Bone marrow (tissue), 2 donors: ENCODE measurements at regions not wholly inside any gene's neighbourhood (a gene's known extent, or its start where the extent isn't known, plus 50 kb on each side); places are given as distances from the start of the nearest gene placed in this dataset.
"Not testable (repeated sequence)": the region's sequence is repeated elsewhere in the genome, so short reads cannot be mapped to it uniquely, and the experiment has no call there.

Source experiments
- DNase-seq, 2 donors: peaks; one replicate each; lab custom pipeline; 2025; lab: John Stamatoyannopoulos, UW

DNA sequence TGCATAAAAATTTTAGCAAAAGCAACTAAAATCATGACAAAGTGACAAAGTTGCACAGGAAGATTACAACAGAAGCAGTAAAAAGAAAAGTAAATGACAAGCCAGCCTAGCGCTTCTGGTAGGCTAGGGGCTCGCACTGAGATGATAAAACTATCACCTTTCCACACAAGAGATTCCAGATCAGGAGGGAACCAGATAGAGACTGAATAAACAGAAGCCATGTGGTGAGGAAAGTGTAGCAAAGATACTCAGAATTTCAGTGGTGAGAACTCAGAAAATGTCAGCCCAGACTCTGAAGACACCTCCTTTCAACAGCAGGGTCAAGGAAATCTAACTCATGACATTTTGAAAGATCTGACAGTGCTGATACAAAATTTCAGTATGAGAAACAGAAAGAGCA, 77.4 kb upstream of the DNAJC10 start:
- no peak for DNase-seq

DNA sequence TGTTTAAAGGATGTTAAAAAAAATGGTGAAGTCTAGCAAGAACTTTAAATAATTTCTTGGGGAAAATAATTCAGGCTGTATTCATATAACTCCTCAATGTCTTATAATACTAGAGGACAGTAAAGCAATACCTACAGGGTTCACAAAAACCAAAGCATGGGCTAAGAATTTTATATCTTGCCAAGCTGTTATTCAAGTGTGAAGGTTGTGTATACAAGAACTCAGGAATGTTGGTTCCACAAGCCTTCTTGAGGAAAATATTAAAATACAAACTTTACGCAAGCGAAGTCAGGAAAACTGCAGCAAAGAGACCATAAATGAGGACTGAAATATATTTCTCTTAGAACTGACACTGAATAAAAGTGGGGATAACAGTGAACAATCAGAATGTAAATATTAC, 76.1 kb upstream of the DNAJC10 start:
- no peak for DNase-seq

DNA sequence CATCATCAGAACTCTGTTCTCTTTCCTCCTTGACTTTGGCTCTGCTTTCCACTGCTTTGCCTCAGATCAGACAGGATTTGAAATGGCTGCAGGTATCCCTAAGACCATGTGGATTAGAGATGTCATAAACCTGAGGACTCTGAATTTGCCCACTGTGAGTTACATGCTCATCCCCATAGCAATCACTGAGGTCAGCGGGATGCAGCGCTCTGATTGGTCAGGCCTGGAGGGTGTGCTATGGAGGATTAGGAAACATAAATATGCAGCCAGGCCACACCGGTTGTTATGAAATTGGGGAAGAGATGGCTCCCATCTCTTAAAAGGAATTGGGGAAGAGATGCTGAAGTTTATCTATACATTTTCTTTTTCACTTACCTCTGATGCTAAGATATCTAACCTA, 73.7 kb upstream of the DNAJC10 start:
- DNase-seq, result no peak

DNA sequence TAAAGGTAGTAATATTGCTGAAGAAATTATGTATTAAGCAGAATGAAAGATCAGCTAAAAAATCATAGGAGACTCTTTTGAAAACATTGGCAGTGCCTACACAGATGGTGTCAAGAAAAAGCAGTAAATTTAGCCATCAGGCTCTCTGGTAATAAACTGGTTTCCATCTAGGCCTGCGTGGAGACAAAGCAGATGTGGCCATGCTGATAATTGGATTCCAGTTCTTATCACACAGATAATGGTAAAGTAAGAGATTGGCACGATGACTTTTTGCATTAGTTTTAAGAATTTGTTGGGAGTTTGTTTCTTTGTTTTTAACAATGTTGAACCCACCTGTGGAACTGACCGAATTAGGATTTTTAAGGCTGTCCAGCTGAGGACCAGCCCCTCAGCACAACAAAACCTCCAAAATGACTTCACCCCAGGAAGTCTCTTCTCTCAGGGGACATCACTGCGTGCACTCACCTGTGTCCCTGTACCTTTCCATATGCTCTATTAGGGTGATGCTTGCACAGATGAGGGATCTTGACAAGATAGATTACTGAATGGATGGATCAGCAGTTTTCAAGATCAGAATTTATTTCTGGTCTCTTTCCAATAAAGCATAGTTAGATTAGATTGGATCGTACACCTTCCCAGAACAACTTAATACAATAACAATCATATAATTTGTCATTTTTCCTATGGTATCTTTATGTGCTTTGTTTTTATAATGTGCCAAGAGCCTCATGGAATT, 69.1 kb upstream of the DNAJC10 start:
- DNase-seq, result no peak

DNA sequence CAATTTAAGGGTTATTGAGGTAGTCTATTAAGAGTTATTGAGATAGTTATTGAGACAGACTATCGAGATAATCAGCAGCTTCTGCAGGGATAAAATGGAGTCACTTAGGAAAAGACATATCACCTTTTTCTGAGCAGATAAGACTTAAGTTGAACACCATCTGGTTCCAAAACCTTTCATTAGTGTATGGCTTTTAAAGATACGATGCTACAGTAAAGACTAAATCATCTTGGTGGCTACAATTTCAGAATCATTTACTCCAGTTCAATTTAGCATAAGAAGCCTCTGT, 68.6 kb upstream of the DNAJC10 start:
- no peak for DNase-seq

DNA sequence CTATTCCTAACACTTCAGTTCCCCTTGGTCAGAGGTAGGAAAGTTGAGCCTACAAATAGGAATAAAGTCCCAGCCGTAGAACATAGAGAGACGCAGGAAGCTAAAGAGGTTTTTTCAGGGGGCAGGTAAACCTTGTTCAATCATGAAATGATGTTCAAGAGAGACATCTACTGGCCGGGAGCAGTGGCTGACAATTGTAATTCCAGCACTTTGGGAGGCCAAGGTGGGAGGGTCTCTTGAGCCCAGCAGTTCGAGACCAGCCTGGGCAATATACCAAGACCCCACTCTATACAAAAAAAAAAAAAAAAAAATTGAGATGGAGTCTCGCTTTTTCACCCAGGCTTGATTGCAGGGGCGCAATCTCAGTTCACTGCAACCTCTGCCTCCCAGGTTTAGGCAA, 66.7 kb upstream of the DNAJC10 start:
- no peak for DNase-seq

DNA sequence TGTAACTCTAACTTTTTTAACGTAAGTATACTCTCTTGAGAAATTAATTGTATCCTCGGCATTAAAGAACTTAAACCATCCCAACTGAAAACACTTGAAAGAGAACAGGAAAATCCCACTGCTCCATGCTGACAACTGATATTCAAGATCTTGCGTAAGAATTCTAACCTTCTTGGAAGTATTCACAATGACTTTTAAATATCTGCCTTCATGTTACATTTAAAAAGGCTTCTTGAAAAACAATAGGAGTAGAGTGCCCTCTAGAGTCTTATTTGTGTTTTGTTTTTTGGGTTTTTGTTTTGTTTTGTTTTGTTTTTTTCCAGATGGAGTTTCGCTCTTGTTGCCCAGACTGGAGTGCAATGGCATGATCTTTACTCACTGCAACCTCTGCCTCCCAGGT, 65.4 kb upstream of the DNAJC10 start:
- DNase-seq, result peak in 1 of 2 donors; percentile 30

DNA sequence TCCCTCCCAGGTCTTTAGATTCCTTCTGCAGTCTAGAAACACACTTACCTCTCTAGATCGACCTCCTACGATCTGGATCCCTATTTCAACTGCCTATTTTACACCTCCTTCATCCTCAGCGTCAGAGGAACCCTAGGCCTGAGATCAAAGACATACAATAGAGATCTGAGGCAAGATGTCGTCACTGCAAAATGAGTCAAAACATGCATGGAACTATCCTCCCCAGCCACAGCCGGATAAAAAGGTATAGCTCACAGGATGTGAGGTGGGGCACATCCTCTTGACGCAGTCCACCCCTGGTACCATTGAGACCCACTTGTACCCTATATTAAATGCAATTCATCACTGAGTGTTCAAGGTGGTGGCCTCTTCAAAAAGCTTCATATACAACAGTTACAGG, 63.7 kb upstream of the DNAJC10 start:
- DNase-seq, result no peak

DNA sequence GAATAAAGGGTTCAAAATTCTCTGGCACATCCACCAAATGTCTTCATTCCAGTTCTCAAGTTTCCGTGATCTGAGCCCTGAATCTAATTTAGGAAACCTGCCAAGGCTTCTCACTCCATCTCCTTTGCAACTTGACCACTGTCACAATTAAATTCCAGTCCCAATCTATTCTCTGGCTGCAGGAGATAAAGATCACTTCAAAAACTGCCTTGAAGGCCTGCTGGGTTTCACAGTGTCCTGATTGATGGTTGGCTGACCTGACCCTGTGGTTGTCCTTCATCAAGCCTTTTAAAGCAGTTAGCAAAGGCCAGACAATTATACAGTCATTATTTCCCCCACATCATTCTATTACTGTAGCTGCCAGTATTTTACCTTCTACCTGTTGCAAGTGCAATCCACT, 60.3 kb upstream of the DNAJC10 start:
- DNase-seq, result no peak

DNA sequence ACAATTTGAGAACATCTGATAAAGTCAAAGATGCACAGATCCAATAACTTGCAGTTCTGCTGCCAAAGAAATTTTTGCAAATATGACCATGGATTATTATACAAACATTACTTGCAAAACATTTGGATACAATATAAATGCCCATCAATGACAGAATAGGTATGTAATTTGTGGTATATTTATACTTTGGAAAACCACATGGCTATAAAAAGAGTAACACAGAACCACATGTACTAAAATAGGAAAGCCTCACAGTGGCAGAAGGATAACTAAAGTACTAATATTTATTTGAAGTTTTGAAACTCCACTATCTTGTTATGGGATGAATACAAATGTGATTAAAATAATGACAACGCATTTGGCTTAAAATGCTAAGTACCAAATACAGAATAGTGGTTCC, 51.8 kb upstream of the DNAJC10 start:
- no peak for DNase-seq

DNA sequence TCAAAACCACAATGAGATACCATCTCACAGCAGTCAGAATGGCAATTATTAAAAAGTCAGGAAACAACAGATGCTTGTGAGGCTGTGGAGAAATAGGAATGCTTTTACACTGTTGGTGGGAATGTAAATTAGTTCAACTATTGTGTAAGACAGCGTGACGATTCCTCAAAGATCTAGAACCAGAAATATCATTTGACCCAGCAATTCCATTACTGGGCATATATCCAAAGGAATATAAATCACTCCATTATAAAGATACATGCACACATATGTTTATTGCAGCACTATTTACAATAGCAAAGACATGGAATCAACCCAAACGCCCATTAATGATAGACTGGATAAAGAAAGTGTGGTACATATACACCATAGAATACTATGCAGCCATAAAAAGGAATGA, 50.6 kb upstream of the DNAJC10 start:
- DNase-seq, result not testable (repeated sequence)
